ENCODE measurements at regions not wholly inside any gene's neighbourhood (a gene's known extent, or its start where the extent isn't known, plus 50 kb on each side); places are given as distances from the start of the nearest gene placed in this dataset.

DNA sequence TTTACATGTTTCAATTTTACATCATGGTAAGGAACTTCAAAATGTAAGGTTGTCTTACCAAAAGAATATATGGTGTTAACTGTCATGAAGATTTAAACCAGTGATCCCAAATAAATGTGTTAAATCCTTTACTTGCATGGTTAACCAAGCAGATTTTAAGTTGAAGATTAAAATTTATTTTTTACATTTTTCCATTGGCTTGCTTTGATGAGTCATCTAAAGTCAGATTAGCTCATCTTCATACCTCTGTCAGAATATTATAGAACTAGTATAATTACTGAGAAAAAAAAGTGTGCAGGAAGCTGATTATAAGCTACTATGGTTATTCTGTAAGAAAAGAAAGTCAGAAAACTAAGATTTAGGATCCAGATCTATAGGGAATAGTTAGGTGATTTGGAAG lies 95.3 kb upstream of the DPH5 start:
- TF ChIP-seq, protein P1, sequence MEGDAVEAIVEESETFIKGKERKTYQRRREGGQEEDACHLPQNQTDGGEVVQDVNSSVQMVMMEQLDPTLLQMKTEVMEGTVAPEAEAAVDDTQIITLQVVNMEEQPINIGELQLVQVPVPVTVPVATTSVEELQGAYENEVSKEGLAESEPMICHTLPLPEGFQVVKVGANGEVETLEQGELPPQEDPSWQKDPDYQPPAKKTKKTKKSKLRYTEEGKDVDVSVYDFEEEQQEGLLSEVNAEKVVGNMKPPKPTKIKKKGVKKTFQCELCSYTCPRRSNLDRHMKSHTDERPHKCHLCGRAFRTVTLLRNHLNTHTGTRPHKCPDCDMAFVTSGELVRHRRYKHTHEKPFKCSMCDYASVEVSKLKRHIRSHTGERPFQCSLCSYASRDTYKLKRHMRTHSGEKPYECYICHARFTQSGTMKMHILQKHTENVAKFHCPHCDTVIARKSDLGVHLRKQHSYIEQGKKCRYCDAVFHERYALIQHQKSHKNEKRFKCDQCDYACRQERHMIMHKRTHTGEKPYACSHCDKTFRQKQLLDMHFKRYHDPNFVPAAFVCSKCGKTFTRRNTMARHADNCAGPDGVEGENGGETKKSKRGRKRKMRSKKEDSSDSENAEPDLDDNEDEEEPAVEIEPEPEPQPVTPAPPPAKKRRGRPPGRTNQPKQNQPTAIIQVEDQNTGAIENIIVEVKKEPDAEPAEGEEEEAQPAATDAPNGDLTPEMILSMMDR (IDR thresholded peaks at IDR 0.05): no peak
- TF ChIP-seq EZH2 (IDR thresholded peaks at IDR 0.05): no peak
- no peak for TF ChIP-seq EZH2phosphoT487 (IDR thresholded peaks at IDR 0.05)

Data from neural progenitor cell (in vitro differentiated cells).